HG03558 (cell line): ENCODE measurements at regions not wholly inside any gene's neighbourhood (a gene's known extent, or its start where the extent isn't known, plus 50 kb on each side); places are given as distances from the start of the nearest gene placed in this dataset.

ENCODE experiments used
- ATAC-seq: cut with Tn5 transposase; IDR thresholded peaks from one replicate; pipeline ENCODE4 v1.9.1; 2021; ENCODE audit warnings: moderate number of reproducible peaks; ENCODE audit not compliant: unreplicated experiment; ENCODE audit errors: extremely low read depth

DNA sequence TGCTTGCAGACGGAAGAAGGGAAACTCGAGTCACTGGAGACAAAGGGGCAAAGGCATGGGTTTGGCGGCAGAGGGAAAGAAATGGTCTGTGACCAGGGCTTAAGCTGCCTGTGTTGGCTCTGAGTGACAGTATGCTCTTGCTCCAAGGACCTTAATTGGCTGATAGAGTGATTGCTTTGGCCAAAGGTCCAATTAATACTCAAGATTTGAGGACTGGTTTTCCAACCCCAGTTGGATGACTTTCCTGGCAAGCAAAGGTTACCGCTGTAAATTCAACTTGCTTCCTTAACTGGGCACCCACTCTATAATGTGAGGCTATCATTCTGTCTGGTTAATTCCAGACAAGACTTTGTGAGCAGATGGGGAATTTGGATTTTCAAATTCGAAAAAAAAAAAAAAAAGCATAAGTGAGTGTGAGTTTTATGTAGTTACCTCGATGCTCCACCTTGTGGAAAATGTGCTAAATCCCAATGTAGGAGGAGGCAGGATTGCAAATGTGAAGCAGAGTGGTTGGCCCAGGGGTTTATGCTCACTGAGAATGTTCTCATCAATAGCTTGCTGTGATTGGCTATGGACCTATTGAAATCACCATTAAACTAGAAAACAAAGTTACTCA lies 150.7 kb upstream of the GMDS start:
- ATAC-seq = no peak

DNA sequence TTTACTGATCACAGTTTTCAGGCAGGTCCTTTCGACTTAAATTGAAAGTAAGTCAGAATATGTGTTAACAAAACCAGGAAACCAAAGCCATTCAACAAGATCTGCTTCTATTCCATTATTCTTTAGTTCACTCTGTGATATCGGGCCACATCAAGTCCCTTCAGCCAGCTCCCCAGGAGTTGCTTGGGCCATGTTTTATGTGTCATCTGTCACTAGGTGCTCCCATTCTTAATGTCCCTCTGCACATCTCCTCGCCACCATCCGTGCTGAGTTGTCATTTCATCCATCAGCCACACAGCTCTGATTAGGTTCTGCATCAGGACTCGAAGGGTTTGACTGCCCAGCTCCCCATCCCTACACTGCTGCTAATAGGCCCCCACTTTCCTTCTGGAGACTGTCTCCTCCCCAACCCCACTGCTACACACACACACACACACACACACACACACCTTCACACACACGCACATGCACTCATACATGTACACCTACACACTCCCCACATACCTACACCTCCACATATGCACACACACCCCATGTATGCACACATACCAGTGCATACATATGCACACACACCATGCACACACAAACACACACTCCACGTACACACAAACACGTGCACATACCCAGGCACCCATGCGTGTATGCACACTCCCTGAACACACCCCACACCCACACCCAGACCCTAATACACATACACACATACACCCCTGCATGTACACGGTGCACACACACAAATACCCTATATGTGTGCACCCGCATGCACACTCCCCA lies 143.3 kb upstream of the GMDS start:
- no peak for ATAC-seq

DNA sequence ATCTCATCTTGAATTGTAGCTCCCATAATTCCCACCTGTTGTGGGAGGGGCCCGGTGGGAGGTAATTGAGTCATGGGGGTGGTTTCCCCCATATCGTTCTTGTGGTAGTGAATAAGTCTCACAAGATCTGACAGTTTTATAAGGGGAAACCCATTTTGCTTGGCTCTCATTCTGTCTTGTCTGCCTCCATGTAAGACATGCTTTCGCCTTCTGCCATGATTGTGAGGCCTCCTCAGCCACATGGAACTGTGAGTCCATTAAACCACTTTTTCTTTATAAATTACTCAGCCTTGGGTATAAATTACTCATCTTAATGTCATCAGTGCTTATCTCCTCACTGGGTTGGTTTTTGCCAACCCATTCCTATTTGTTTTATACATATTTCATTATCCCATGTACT lies 142.0 kb upstream of the GMDS start:
- no peak for ATAC-seq

DNA sequence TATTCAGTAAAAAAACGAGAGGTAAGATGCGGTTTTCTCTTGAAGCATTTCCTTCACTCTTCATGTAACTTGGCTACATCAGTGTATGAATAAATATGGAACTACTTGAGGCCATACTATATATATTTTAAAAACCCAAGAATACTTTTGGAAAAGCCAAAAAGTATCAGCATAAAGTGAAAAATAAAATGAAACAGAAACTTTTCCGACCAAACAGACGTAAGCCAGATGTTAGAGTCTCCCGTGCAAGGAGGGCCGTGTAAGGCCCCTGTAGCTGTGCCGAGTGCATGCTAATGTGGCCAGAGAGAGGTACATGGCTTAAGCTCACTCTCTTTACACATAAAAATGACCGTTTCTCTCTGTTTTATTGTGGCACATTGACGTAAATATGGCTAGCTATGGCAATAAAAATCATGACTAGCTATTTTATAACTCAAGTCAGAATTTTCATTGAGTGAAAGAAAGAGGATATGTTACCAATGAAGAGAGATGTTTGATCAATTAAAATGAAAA lies 140.1 kb upstream of the GMDS start:
- no peak for ATAC-seq

DNA sequence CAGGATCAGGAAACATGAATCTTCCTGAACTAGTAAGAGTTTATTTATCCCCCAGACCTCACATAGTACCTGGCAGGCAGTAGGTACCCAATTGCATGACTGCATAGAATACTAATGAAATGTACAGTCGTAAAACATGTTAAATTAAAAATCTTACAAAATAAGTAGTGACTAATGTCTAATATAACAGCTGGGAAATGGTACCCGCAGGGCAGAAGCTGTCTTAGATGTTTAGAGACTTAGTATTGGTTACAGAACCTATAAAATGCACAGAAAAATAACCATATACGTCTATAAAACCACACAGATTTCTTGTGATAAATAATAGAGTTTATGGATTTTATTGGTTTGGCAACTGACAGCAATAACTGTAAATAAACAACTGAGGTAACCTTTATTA lies 139.1 kb upstream of the GMDS start:
- no peak for ATAC-seq

DNA sequence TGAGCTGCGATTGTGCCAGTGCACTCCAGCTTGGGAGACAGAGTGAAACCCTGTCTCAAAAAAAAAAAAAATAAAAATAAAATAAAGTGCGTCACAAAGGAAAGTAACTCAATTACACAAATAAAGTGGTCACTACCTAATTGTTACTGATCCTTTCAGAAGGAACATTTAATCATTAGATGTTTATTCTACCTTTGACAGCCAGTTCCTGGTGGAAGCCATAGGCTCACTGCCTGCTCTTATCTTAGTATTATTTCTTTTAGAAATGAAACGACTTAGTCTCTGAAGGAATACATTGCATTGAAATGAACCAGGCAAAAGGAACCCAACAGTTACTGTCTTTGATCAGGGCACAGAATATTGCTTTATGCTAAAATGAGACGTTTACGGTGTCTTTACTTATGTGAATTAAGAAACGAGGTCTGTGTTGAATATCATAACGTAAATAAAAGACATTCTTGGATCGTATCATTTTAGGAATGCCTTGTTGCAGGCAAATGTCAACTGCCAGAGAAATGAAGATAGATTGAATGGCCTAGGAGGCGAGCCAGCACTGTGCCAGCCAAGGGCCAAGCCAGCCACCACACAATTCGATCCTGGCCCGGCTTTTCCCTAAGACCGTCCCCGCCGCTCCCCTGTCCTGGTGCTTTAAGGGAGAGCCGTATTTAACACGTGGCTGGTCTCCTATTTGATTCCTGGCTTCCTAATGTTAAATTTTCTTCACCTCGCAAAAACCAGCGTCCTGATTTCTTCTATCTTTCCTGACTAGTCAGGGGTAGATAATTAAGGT lies 136.7 kb upstream of the GMDS start:
- ATAC-seq = no peak

DNA sequence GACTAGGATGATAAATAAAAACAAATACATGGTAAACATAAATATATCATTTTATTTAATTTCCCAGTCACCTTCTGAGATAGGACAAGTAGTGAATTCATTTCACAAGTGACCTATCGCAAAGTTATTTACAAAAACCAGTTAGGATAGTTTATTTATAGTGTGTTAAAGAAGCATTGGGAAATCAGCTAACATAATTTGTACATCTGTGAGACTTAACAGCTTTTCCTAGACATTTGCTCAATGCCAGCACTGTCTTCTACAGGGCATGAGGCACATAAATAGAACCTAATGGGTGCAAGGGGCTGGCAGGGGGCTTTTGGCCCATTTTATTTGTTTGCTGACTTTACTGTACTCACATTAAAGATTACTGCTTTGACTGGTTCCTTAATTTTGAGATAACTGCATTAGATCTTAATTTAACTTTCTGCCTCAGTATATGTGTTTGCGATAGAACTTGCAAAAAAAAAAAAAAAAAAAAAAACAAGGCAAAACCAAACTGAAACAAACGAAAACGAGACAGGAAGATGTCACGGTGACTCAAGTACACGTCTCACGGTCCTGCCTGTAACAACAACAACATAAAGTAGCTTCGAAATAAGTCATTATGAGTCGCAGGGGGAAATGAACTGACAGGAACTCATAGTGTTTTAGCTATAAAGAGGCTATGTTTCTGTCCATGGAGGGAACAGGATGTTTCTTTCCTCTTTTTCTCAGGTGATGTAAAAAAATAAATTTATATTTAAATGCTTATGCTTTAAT lies 133.7 kb upstream of the GMDS start:
- ATAC-seq = no peak

DNA sequence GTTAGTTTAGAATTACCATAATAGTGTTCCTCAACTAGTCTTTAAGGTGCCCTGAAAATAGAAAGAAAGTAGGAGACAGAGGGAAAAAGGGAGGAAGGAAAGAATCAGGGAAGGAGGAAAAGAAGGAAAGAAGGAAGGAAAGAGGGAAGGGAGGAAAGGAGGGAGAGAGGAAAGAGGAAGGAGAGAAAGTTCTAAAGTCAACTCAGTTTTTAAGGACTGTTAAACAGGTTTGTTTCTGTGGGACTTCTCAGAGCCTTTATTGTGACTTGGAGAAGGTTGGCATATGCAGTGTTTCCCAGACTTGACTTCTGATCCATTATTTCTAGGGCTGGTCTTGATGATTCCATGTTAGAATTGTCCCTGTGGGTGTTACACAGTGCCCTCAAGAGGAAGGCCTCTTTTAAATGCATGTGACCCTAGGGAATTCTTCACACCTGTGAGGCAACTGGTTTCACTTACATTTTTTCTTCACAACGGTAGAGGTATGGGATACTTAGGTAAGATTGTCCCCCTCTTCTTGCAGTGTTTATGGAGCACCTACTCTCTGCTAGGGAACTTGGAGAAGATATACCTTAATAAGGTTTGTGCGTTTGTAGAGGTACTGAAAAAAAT lies 132.7 kb upstream of the GMDS start:
- ATAC-seq = no peak

DNA sequence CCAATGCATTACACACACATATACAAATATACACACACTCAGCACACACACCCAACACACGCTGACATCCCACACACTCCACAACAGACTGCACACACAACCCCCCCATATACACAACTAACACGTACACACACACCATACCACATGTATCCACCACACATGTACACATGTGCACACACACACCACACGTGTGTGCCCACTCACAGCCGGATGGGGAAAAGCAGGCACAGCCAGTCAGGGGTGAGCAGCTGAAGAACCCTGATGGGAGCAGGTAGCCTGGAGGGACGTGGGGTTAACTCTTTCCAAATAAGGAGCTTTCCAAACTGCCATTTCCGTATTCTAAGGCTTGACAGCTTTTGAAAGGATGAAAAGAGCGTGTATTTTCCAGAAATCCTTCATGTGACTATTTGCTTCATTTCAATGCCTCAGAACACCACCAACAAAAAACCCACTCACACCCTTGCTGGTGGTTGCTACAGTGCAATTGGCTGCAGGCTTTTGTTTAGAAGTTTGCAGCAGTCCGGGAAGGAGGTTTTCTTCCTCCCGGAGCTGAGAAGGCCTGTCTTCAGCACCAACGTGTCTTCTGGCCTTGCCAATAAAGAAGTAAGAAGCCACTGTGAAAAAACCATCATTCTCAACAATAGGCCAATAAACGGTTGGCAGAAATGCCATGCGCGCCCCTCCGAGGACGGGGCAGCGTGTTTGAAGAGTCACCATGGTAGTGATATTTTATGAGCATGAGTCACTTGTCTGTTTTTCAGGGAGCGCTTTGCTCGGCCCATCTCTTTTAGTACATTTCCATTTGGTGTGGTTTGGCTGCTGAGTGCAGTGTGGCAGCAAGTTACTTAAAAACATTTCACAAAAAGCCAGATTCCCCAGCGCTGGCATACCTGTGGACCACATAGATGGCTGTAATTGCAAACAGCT lies 131.3 kb upstream of the GMDS start:
- ATAC-seq = no peak

DNA sequence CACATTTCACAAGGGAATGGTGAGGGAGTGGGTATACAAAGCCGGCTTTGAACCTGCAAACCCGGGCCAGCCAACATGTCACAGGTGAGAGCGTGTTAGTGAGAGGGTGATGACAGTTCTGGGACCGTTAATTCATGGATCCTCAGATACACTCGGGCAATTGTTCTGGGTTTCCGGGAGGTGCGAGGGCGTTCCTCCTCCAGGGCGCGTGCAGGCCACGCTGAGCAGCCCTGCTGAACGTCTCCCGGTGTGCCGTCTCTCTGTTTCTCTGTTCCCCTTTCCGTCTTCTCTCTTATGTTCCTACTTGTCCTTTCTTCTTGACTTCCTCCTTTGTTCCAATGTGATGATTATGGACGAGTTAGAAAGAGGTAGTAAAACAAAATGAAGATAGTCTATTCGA lies 130.0 kb upstream of the GMDS start:
- ATAC-seq = no peak

DNA sequence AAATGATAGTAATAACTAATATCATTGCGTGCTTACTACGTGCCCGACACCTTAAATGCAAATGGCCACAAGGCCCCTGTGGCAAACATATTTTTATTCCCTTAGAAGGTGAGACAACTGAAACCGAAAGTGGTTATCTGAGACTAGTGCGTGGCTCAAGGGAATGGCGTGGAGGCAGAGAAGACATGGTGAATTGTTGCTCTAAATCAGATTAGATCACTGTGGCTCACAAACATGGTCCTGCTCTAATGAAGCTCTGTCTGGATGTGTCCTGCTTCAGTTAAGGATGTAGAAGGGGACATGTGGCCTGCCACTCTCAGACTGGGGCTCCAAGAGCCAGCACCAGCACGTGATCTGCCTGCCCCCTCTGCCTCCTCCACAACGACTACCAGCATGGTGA lies 124.2 kb upstream of the GMDS start:
- ATAC-seq = no peak

DNA sequence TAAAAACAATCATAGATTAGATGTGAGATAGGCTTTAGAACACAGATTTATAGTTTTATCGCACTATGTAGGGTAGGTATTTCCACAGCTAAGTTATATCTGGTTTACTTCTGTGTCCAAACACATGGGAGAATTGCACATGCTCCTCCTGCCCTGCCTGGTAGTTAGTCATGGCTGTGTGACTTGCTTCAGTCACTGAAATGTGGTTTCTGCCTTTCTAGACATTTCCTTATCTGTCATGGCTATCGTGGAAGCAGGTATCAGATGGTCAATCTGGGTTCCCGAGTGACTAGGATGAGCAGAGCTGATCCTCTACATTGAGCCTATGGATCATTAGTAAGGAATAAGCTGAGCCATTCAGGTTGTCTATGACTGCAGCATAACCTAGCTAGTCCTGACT lies 117.8 kb upstream of the GMDS start:
- no peak for ATAC-seq

DNA sequence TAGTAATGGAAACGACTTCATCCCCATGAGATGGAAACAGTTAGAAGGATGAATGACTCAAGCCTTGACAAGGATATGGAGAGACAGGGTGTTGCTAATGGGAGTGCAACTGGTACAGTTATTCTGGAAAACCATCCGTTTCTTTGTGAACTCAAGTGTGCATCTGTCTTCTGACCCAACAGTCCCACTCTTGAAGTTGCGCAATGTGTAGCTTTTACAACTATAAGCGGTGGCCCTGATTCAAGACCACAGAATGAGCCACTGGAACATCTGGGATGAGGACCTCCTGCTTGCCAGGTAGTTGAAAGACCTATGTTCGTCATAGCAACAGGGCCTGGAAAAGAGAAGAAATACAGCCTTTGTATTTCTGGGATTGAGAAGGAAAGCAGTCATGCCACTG lies 115.8 kb upstream of the GMDS start:
- no peak for ATAC-seq

DNA sequence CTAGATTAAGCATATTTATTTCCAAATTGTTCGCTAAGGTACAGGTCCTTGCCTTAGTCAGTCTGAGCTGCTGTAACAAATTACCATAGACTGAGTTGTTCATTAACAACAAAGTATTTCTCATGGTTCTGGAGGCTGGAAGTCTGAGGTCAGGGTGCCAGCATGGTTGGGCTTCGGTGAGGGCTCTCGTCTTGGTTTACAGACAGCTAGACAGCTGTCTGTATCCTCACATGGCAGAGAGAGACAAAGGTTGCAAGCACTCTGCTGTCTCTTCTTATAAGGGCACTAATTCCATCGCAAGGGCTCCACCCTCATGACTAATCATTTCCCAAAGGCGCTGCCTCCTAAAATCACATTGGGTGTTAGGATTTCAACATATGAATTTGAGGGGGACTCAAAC lies 115.3 kb upstream of the GMDS start:
- no peak for ATAC-seq

DNA sequence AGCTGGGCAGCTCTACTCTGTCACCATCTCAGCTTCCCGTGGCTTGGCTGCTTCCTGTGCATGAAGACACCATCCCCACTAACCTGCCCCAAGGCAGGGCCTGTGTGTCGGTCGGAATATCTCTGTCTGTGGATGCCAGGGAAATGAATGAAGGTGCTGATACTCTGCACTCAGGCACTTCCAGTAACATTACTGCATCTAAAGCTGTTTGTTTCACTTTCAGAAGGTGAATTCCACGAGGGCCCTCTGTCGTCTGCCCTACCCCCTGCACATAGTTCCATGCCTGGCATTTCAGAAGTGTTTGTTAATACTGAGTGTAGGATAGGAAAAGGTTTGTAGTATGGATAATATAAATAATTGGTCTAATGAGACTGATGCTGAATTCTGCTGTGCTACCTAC lies 114.7 kb upstream of the GMDS start:
- ATAC-seq = no peak

DNA sequence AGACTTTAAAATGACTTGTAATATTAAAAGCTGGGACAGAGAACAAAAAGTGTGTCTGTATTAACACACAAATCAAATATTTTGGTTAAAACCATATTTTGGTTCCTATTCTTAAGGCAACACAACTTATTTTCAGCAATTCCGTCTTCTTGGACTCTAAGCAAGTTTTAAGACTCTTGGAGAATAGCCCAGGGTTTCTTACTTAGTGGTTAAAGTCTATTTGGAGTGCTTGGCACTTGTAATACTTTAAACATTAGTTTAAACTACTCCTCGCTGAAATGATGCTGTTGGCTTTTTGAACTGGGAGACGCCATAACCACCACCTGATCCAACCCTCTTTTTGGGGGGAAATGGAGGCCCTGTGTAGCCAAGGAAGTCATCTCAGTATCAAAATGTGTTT lies 109.7 kb upstream of the GMDS start:
- no peak for ATAC-seq

DNA sequence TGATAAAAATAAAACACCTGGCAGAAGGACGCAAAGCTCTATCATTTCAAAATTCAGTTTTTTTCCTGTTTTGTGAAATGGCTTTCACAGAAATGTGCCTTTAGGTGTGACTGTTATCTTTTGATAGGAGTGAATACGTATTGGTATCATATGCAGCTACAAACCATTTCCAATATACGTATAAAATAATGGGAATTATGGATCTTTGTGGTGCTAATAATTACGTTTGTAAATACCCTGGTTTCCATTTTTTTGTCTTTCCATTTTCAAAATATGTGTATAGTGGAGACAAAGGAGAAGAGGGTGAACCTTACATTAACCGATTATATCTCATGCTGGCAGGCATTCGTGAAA lies 108.7 kb upstream of the GMDS start:
- no peak for ATAC-seq

DNA sequence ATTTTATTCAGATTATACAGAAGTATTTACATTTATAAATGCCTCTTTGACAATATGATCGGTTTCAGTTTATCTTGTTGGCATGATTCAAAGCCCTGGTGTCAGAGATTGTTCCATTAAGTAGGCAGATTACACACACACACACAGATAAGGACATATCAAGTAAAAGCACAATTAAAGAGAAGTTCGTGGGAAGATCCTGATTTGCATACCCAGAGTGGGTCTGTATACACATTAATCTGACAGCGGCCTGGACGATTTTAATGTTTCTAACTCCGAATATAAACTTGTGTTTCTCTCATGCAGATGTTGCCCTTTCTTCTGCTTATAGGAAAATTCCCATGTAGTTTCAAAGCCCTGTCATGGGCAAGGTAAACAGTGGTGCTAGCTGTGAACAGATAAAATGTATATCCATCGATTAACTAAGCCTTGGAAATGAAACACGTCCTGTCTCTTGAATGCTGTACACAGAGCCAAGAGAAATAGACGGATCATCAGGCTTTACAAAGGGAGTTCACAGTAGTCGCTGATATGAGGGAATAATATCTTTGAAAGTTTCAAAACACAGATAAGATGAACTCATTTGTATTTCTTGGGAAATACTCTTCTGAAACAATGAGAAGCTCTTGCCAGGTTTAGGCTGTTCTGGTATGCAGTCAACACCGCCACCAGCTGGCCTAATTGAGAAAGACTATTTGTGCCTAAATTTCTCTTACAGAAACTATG lies 108.2 kb upstream of the GMDS start:
- ATAC-seq = no peak
